ENCODE measurements at regions not wholly inside any gene's neighbourhood (a gene's known extent, or its start where the extent isn't known, plus 50 kb on each side); places are given as distances from the start of the nearest gene placed in this dataset.
"Not testable (repeated sequence)": the region's sequence is repeated elsewhere in the genome, so short reads cannot be mapped to it uniquely, and the experiment has no call there.

DNA sequence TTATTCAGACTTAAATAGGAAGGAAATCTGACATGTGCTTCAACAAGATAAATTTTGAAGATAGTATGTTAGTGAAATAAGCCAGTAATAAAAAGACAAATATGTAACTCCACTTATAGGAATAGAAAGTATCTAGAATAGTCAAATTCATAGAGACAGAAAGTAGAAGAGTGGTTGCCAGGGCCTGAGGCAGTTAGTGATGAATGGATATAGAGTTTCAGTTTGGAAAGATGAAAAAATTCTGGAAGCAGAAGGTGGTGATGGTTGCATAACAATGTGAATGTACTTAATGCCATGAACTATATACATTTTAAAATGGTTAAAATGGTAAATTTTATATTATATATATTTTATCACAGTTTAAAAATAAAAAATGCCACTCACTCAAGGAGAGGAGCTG lies 54.3 kb downstream of the HAND2 start:
- DNase-seq (ENCODE audit: low read depth): no peak

DNA sequence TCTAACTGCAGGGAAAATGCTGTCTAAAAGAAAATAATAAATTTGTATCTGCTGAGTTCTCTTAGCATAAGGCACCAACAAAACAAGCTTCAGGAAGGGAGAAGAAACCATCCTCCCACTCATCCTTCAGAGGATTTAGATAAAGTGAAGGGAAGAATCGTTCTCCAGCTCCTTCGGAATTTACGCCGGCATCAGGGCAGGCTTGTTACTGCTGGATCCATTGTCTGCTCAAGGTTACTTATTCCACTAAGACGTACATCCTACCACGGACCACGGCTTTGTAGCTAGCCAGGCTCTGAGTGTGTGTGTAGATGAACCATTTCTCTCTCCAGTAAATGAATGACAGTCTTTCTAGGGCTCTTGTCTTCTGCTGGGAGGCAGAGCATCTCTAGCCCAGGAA lies 60.4 kb downstream of the HAND2 start:
- DNase-seq (ENCODE audit: low read depth): no peak

DNA sequence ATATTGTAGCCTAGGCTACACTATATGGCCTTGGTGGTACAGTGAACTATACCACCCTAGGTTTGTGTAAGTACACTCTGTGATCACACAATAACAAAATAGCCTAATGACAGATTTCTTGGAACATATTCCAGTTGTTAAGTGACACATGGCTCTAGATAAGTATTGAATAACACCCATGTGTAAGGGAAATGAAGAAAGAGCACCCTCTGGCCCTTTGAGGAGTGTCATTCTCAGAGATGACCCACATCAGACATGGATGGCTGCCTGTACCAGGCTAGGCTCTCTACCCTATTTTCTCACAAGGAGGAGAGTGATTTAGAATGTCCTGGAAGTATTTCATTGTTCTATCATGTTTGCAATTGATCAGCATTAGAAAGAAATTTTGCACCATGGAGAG lies 61.7 kb downstream of the HAND2 start:
- DNase-seq (ENCODE audit: low read depth): no peak

DNA sequence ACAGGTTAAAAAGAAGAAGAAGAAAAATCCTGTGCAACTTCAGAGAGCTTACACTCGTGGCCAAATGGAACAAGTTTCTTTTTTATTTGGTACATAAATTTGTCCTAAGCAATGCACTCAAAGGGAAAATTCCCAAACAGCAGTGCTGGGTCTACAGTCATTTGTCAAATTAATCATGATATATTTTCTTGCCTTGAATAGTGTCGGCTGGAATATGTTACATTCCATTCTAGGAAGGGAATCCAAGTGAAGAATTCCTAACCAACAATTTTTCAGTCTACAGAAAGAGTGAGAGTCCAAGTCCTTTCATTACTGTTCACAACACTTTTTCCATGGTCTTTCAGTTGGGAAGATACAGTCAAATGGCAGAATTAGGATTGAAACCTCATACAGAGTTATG lies 63.9 kb downstream of the HAND2 start:
- no peak for DNase-seq (ENCODE audit: low read depth)

DNA sequence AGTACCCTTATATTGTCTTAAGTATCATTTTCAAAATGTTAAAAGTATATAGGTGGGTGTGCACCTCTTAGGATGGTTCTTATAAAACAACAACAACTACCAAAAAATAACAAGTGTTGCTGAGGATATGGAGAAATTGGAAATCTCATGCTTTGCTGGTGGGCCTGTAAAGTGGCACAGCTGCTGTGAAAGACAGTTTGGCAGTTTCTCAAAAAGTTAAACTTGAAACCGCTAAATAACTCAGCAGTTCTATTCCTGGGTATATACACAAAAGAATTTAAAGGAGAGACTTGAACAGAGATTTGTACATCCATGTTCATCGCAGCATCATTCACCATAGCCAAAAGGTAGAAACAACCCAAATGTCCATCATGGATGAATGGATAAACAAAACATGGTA lies 65.5 kb downstream of the HAND2 start:
- peak; percentile 65 for DNase-seq (ENCODE audit: low read depth)

DNA sequence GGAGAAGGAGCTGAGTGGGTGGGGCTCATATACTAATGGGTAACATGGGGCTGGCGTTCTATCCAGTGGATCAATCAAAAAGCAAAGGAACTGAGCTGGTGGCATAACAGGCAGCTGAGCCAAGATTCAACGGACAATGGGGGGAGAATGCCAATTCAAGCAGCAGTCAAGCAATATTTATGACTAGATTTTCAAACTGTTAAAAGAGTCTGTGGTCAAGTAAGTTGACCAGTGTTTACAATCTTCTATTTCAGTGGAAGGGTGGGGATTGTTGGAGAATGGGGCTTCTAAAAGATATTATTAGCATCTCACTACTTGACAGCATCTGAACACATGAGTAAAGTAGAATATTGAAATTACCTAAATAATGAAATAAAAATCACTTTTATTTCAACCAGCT lies 64.9 kb upstream of the SCRG1 start:
- DNase-seq (ENCODE audit: low read depth): peak; percentile 77

DNA sequence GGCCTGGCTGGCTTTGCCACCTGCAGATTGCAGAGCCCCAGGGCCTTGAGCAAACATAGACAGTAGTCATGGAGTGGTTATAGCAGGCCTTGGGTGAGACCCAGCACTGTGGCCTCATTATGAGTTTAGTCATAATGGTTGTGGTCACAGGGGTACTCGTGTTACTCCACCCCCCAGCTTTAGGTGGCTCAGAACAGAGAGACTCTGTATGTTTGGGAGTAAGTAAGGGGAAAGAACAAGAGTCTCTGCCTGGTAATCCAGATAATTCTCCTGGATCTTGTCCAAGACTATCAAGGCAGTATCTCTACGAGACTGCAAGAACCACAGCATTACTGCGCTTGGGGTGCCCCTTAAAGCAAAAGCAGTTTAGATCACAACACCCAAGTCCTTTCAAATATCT lies 62.3 kb upstream of the SCRG1 start:
- peak; percentile 84 for DNase-seq (ENCODE audit: low read depth)

DNA sequence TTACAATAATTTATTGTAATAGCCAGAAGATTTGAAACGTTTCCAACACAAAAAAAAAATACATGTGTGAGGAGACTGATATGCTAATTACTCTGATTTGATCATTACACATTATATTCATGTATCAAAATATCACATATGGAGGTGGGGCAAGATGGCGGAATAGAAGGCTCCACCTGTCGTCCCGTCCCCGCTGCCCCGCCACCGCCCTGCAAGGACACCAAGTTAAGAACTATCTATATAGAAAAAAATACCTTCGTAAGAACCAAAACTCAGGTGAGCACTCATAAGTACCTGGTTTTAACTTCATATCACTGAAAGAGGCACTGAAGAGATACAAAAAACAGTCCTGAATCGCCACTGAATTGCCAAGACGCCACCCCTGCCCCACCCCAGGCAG lies 60.9 kb upstream of the SCRG1 start:
- no peak for DNase-seq (ENCODE audit: low read depth)

DNA sequence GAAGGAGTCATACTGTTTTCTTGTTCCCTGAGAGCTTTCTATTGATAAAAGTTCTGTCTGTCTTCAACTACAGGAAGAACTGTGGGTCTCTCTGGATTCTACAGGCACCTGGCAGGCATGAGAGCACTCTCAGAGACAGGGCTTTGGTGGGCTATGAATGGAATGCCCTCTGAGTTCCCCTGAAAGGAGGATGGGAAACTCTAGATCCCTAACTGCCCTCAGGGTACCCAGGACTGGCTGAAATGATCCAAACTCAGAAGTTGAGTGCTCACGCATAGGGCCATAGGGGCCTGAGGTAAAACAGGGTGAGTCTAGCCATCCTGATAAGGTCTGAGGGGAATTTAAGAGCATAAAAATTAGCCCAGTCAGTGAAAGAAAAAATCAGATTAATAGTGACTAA lies 59.0 kb upstream of the SCRG1 start:
- DNase-seq (ENCODE audit: low read depth): no peak

DNA sequence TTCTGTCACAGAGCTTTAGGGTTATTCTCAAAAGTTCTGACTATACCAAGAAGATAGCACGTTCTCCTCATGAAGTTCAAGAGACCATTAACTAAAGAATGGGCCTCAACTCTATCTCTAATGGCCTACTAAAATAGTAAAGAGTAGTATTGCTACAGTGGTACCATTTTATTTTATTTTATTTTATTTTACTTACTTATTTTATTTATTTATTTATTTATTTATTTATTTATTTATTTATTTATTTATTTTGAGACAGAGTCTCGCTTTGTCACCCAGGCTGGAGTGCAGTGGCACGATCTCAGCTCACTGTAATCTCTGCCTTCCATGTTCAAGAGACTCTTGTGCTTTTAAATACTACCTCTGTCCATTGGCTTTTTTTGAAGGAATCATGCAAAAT lies 52.5 kb upstream of the SCRG1 start:
- not testable (repeated sequence) for DNase-seq (ENCODE audit: low read depth)

DNA sequence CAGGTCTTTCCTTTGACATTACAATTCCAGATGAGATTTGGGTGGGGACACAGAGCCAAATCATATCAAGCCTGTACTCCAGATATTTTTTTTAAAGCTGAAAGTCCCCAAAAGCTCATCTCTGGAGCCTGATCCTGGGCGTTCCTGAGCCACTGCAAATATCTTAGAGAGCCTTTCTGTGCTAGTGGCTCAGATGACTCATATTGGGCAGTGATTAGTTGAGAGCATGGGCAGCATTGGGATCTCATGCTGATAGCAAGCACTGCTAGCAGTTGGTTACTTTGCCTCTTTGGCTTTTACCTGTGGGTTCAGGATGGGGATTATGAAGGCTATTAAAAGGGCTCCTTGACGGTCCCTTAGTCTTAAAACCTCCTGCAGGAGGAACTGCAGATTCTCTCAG lies 51.4 kb upstream of the SCRG1 start:
- peak; percentile 50 for DNase-seq (ENCODE audit: low read depth)

DNA sequence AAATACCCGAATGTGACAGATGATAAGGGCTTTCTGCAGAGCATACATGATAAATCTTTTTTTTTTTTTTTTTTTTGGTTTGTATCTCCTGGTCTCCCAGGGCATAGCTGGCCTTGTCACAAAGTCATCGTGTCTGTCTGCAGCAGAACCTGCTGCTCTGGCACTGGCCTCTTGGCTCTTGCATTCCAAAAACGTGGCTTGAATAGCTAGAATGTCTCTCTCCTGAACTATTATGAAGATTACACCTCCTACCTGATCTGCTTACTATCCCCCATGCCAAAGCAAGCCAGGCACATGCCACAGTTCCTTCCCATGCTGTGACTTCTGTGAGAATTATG lies 50.4 kb upstream of the SCRG1 start:
- no peak for DNase-seq (ENCODE audit: low read depth)

DNA sequence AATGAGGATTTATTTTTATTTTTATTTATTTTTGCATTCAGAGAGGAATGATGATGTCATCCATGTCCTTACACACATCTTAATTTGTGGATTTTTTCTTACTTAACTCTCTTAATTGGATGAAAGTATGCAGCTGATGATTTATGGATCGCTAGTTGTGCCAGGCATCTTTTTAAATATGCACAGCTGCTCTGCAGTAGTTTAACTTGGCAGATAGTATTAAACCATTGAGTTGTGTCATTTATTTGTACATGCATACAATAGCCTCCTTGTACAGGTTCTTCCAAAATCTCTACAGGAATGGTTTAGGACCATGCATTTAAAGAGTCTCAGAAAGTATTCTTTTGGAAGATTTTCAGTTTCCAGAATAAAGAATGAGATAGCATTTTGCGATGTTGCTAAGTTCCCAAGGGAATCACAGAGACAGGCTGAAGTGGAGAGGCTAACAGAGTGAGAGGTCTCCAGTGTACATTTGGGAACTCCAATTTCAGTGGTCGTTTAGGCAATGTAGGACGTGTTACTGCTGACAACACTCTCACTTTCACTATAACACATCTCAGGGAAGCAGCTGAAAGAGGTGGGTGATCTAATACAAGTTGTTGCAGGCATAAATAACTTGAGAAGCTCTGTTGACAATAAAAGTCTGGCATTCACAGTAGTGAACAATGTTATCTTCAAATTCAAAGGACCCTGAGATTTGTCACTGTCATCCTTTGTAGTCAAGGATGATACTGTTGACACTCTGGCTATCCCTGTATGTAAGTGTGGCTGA lies 49.9 kb upstream of the SCRG1 start:
- peak; percentile 72 for DNase-seq (ENCODE audit: low read depth)

Measured in myocyte (in vitro differentiated cells).